ENCODE measurements at regions not wholly inside any gene's neighbourhood (a gene's known extent, or its start where the extent isn't known, plus 50 kb on each side); places are given as distances from the start of the nearest gene placed in this dataset.

- no peak for DNase-seq
Observed at GRCh38 chr7:79862447-79863210, 272.0 kb upstream of the GNAI1 start.

GRCh38 chr7:79855172-79855571, 279.5 kb upstream of the GNAI1 start:
- DNase-seq = no peak

- no peak for DNase-seq
Observed at GRCh38 chr7:79854621-79855020, 280.0 kb upstream of the GNAI1 start.

GRCh38 chr7:79837915-79838314, 296.7 kb upstream of the GNAI1 start:
- no peak for DNase-seq

- no peak for DNase-seq
Observed at GRCh38 chr7:79833616-79834015, 301.0 kb upstream of the GNAI1 start.

GRCh38 chr7:79828866-79829265, 305.8 kb upstream of the GNAI1 start:
- no peak for DNase-seq

GRCh38 chr7:79823246-79823951, 311.2 kb upstream of the GNAI1 start:
- DNase-seq = no peak

GRCh38 chr7:79822620-79823240, 311.9 kb upstream of the GNAI1 start:
- no peak for DNase-seq

- no peak for DNase-seq
Observed at GRCh38 chr7:79820387-79820786, 314.2 kb upstream of the GNAI1 start.

GRCh38 chr7:79810916-79811315, 323.7 kb upstream of the GNAI1 start:
- no peak for DNase-seq

- DNase-seq = no peak
Observed at GRCh38 chr7:79806161-79806734, 328.4 kb upstream of the GNAI1 start.

GRCh38 chr7:79790656-79791262, 337.3 kb upstream of the MAGI2 start:
- DNase-seq = peak; percentile 57

- DNase-seq = no peak
Observed at GRCh38 chr7:79789584-79790345, 336.3 kb upstream of the MAGI2 start.

- DNase-seq = no peak
Observed at GRCh38 chr7:79787623-79788022, 334.2 kb upstream of the MAGI2 start.

GRCh38 chr7:79787096-79787495, 333.6 kb upstream of the MAGI2 start:
- no peak for DNase-seq

GRCh38 chr7:79786187-79786586, 332.7 kb upstream of the MAGI2 start:
- DNase-seq = no peak

GRCh38 chr7:79785556-79785955, 332.1 kb upstream of the MAGI2 start:
- no peak for DNase-seq

- no peak for DNase-seq
Observed at GRCh38 chr7:79782906-79783305, 329.4 kb upstream of the MAGI2 start.

- no peak for DNase-seq
Observed at GRCh38 chr7:79782256-79782655, 328.8 kb upstream of the MAGI2 start.

- DNase-seq = no peak
Observed at GRCh38 chr7:79781716-79782115, 328.2 kb upstream of the MAGI2 start.

GRCh38 chr7:79778786-79779770, 325.6 kb upstream of the MAGI2 start:
- DNase-seq = no peak

All from NCI-H526 treated with DMSO at 0.1 percent for 48 hours (cell line).